GM12864 (cell line): ENCODE measurements at regions not wholly inside any gene's neighbourhood (a gene's known extent, or its start where the extent isn't known, plus 50 kb on each side); places are given as distances from the start of the nearest gene placed in this dataset.

ENCODE experiments used
- DNase-seq: peaks from one replicate; pipeline ENCODE4 v3.0.0-alpha.2; 2011; ENCODE audit warnings: low read depth
- H3K4me3 ChIP-seq: 2 replicates; pipeline ENCODE4 v1.5.1; 2011; ENCODE audit warnings: mild to moderate bottlenecking, low read depth, low read length, control low read depth
- CTCF ChIP-seq: IDR thresholded peaks from 2 replicates; pipeline ENCODE4 v1.5.1; 2011; ENCODE audit warnings: low read depth, mild to moderate bottlenecking, moderate library complexity, low read length, control low read depth, inconsistent platforms; ENCODE audit errors: missing control alignments

DNA sequence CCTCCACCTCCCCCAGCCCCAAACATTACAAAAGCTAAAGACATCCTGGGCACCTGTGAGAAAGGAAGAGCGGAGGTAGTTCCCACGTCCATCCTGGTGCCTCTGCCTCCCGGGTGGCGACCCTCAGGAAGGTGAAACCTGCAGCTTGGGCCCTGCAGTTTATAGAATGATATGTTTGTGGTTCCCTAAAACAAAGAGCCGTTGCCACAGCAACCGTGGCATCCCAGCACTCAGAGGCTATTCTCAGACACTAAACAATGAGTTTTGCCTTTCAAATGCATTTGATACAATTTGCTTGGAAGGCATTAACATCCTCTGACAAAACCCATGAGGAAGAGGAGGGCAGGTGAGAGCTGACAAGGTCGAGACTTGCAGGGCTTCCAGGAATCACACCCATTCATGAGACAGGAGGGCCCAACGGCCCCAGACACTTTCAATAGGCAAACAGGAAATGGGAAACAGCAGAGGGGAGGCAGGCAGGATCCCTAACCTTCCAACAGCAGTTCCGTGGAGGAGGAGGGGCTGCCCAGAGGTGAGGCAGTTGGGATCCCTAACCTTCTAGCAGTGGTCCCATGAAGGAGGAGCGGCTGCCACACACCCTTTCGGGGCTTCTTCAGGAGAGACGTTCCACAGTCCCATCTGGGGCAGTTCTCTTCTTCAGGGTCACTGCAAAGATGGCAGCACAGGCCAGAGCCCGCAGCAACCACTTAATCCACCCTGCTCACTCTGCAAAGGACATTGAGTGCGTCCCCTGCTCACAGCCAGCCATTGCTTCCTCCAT, 379.2 kb downstream of the SHANK2 start:
- TF ChIP-seq CTCF, result no peak
- no peak for DNase-seq
- no peak overlapping the region for H3K4me3 ChIP-seq

DNA sequence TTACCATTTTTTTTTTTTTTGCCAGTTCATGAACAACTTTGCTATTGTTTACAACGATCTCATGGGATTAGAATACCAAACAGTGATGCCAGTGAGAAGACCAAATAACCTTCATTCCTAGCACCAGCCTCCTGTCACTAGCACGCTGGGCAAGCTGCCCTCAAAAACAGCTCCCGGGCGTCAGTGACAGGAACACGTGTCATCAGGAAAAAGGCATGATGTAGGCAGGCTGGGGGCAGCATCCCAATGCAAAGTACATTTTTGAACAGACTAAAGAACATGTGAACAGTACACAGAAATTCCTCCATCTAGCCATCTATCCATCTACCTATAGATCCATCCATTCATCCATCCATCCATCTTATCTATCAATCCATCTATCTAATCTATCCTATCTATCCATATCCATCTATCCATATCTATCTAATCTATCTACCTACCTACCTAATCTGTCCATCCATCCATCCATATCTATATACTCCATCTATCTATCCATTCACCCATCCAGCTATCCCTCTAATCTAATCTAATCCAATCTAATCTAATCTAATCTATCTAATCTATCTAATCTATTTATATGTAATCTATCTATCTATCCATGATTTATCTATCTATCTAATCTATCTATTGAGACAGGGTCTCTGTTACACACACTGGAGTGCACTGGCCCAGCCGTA, 378.5 kb downstream of the SHANK2 start:
- H3K4me3 ChIP-seq, result no peak overlapping the region
- DNase-seq, result no peak
- no peak for TF ChIP-seq CTCF

DNA sequence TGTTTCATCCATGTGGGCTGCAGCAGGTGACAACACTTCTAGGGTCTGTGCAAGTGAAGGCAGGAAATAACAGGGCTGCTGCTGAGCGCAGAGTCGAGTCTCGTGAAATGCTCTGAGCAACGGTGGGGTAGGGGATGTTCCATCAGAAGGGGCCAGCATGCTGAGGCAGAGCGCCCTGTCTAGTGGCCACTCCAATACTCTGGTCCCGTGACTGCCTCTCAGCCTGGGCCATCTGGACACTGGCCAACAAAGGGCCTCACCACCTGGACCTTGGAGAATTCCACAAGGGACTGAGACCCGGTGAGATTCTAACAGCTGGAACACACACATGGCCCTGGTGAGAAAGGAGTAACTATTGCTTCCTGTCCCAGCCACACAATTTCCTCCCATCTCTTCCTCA, 375.7 kb downstream of the SHANK2 start:
- H3K4me3 ChIP-seq, result no peak overlapping the region
- TF ChIP-seq CTCF, result no peak
- DNase-seq, result no peak

GRCh38 chr11:70877151-70877550, 375.2 kb downstream of the SHANK2 start:
- no peak for DNase-seq
- TF ChIP-seq CTCF, result no peak
- no peak overlapping the region for H3K4me3 ChIP-seq

DNA sequence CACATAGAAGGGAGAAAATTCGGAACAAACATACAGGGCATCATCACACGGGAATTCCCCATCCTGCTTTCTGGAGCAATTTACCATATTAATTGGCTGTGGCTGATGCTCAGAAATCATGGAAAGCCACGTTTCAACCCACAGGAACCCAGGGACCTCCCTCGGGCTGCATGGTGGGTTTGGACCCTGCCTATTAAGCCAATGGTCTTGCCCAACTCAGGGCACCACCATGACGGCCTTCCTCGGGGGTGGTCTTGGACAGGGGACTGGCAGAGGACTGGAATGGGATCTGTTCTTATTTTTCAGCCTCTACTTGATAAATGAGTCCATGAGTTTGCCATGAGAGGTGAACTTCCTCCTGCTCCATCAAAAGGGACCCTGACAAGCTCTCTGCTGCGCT, 374.0 kb downstream of the SHANK2 start:
- TF ChIP-seq CTCF, result no peak
- no peak for DNase-seq
- no peak overlapping the region for H3K4me3 ChIP-seq

DNA sequence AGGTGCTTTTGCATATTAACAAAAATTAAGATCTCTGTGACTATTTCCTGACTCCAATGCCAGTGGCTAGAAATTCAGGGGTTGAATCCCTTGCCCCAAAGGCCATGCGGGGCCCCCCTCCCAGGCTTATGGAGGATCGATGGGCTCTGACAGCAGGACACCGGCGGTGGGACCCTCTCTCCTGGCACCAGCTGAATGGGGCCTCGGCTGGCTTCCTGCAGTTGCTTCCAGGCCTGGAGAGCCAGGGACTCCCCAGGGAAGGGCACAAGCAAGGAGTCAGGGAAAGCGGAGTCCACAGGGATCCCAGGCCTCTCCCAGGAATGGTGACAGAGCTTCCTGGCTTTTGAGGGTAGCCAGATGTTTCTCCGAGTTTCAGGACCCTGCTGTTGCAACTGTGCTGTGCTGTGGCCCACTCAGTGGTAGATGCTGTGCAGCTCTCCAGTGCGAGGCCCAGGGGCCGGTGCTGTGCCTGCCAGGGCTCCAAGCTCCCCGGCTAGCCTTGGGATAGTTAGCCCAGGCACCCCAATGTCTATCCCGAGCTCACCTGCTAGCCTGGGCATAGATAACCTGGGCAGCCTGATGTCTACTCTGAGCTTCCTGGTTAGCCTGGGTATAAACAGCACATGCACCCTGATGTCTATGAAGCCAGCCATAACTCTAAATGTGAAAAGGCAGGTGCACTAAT, 372.6 kb downstream of the SHANK2 start:
- TF ChIP-seq CTCF, result no peak
- no peak for DNase-seq
- H3K4me3 ChIP-seq, result no peak overlapping the region
